T-helper 1 cell treated with Interleukin-12 subunit alpha and Interleukin-12 subunit beta and Interleukin-4 antibody, amounts not matched to agents 30 μg/mL and 1 μg/mL, for 36 hours (primary cell): ENCODE measurements at regions not wholly inside any gene's neighbourhood (a gene's known extent, or its start where the extent isn't known, plus 50 kb on each side); places are given as distances from the start of the nearest gene placed in this dataset.

Experiments
- H3K27ac Mint-ChIP-seq: one replicate; pipeline ENCODE4 v1.8.0; 2021; ENCODE audit warnings: mild to moderate bottlenecking, mixed read lengths
- H3K27me3 Mint-ChIP-seq: one replicate; pipeline ENCODE4 v1.8.0; 2021; ENCODE audit warnings: low read depth, mixed read lengths
- H3K36me3 Mint-ChIP-seq: one replicate; pipeline ENCODE4 v1.8.0; 2021; ENCODE audit warnings: low read depth, mixed read lengths
- H3K4me1 Mint-ChIP-seq: one replicate; pipeline ENCODE4 v1.8.0; 2021; ENCODE audit warnings: low read depth, mixed read lengths
- H3K4me3 Mint-ChIP-seq: one replicate; pipeline ENCODE4 v1.8.0; 2021; ENCODE audit warnings: mild to moderate bottlenecking, moderate library complexity, mixed read lengths
- H3K9me3 Mint-ChIP-seq: one replicate; pipeline ENCODE4 v1.8.0; 2021; ENCODE audit warnings: mixed read lengths

GRCh38 chr15:36210426-36210825 lies 369.0 kb upstream of the CDIN1 start:
- no peaks in the 10 kb centered on the region for H3K27me3 Mint-ChIP-seq
- H3K36me3 Mint-ChIP-seq, result no peaks in the 10 kb centered on the region
- H3K27ac Mint-ChIP-seq, result no peak overlapping the region
- no peaks in the 10 kb centered on the region for H3K9me3 Mint-ChIP-seq
- no peaks in the 10 kb centered on the region for H3K4me1 Mint-ChIP-seq
- no peak overlapping the region for H3K4me3 Mint-ChIP-seq

- Mint-ChIP-seq H3K36me3 (no peaks in the 10 kb centered on the region), H3K4me3 (no peak overlapping the region), H3K27me3 (no peaks in the 10 kb centered on the region), H3K27ac (no peak overlapping the region), H3K4me1 (no peaks in the 10 kb centered on the region), H3K9me3 (peaks cover 17% of the 10 kb centered on the region)
These were observed 361.1 kb upstream of the CDIN1 start for GRCh38 chr15:36218322-36218721.

- Mint-ChIP-seq H3K27ac (no peak overlapping the region), H3K4me3 (no peak overlapping the region), H3K36me3 (no peaks in the 10 kb centered on the region), H3K4me1 (no peaks in the 10 kb centered on the region), H3K27me3 (no peaks in the 10 kb centered on the region), H3K9me3 (peaks cover 21% of the 10 kb centered on the region)
These were observed 360.4 kb upstream of the CDIN1 start for GRCh38 chr15:36218991-36219390.

GRCh38 chr15:36221992-36222391 lies 357.4 kb upstream of the CDIN1 start:
- no peak overlapping the region for H3K27ac Mint-ChIP-seq
- no peaks in the 10 kb centered on the region for H3K4me1 Mint-ChIP-seq
- peaks cover 21% of the 10 kb centered on the region for H3K9me3 Mint-ChIP-seq
- H3K27me3 Mint-ChIP-seq, result no peaks in the 10 kb centered on the region
- no peak overlapping the region for H3K4me3 Mint-ChIP-seq
- no peaks in the 10 kb centered on the region for H3K36me3 Mint-ChIP-seq

- H3K9me3 Mint-ChIP-seq, result peaks cover 3% of the 10 kb centered on the region
- no peaks in the 10 kb centered on the region for H3K4me1 Mint-ChIP-seq
- no peak overlapping the region for H3K27ac Mint-ChIP-seq
These were observed 348.6 kb upstream of the CDIN1 start for GRCh38 chr15:36230776-36231175.

GRCh38 chr15:36232491-36232890 lies 346.9 kb upstream of the CDIN1 start:
- no peaks in the 10 kb centered on the region for H3K36me3 Mint-ChIP-seq
- no peak overlapping the region for H3K27ac Mint-ChIP-seq
- H3K27me3 Mint-ChIP-seq, result no peaks in the 10 kb centered on the region
- H3K9me3 Mint-ChIP-seq, result peaks cover 3% of the 10 kb centered on the region
- no peak overlapping the region for H3K4me3 Mint-ChIP-seq
- H3K4me1 Mint-ChIP-seq, result no peaks in the 10 kb centered on the region

More at GRCh38 chr15:36230776-36231175, 348.6 kb upstream of the CDIN1 start:
- Mint-ChIP-seq H3K4me3 (no peak overlapping the region), H3K36me3 (no peaks in the 10 kb centered on the region), H3K27me3 (no peaks in the 10 kb centered on the region)

- Mint-ChIP-seq H3K4me1 (no peaks in the 10 kb centered on the region), H3K27me3 (no peaks in the 10 kb centered on the region), H3K36me3 (no peaks in the 10 kb centered on the region), H3K27ac (no peak overlapping the region), H3K4me3 (no peak overlapping the region), H3K9me3 (peaks cover 7% of the 10 kb centered on the region)
These were observed 344.7 kb upstream of the CDIN1 start for GRCh38 chr15:36234743-36235142.

GRCh38 chr15:36235173-36235572 lies 344.3 kb upstream of the CDIN1 start:
- no peaks in the 10 kb centered on the region for H3K36me3 Mint-ChIP-seq
- H3K27me3 Mint-ChIP-seq, result no peaks in the 10 kb centered on the region
- H3K4me3 Mint-ChIP-seq, result no peak overlapping the region
- peaks cover 7% of the 10 kb centered on the region for H3K9me3 Mint-ChIP-seq
- no peaks in the 10 kb centered on the region for H3K4me1 Mint-ChIP-seq
- no peak overlapping the region for H3K27ac Mint-ChIP-seq

GRCh38 chr15:36239509-36239908 lies 339.9 kb upstream of the CDIN1 start:
- H3K27me3 Mint-ChIP-seq, result no peaks in the 10 kb centered on the region
- H3K9me3 Mint-ChIP-seq, result peaks cover 5% of the 10 kb centered on the region
- no peak overlapping the region for H3K27ac Mint-ChIP-seq
- no peaks in the 10 kb centered on the region for H3K4me1 Mint-ChIP-seq
- no peak overlapping the region for H3K4me3 Mint-ChIP-seq
- no peaks in the 10 kb centered on the region for H3K36me3 Mint-ChIP-seq

- Mint-ChIP-seq H3K36me3 (no peaks in the 10 kb centered on the region), H3K9me3 (peaks cover 5% of the 10 kb centered on the region), H3K27ac (no peak overlapping the region), H3K4me3 (no peak overlapping the region), H3K27me3 (no peaks in the 10 kb centered on the region), H3K4me1 (no peaks in the 10 kb centered on the region)
These were observed 328.0 kb upstream of the CDIN1 start for GRCh38 chr15:36251450-36251849.

GRCh38 chr15:36252146-36252711 lies 327.2 kb upstream of the CDIN1 start:
- no peaks in the 10 kb centered on the region for H3K36me3 Mint-ChIP-seq
- H3K4me3 Mint-ChIP-seq, result no peak overlapping the region
- no peak overlapping the region for H3K27ac Mint-ChIP-seq
- H3K9me3 Mint-ChIP-seq, result peaks cover 5% of the 10 kb centered on the region
- no peaks in the 10 kb centered on the region for H3K27me3 Mint-ChIP-seq
- no peaks in the 10 kb centered on the region for H3K4me1 Mint-ChIP-seq

- no peaks in the 10 kb centered on the region for H3K36me3 Mint-ChIP-seq
These were observed 325.0 kb upstream of the CDIN1 start for GRCh38 chr15:36254426-36254825.

GRCh38 chr15:36256404-36256807 lies 323.0 kb upstream of the CDIN1 start:
- no peak overlapping the region for H3K4me3 Mint-ChIP-seq
- H3K27me3 Mint-ChIP-seq, result no peaks in the 10 kb centered on the region
- no peak overlapping the region for H3K27ac Mint-ChIP-seq
- H3K36me3 Mint-ChIP-seq, result no peaks in the 10 kb centered on the region
- peaks cover 14% of the 10 kb centered on the region for H3K9me3 Mint-ChIP-seq
- no peaks in the 10 kb centered on the region for H3K4me1 Mint-ChIP-seq

More at GRCh38 chr15:36254426-36254825, 325.0 kb upstream of the CDIN1 start:
- H3K4me1 Mint-ChIP-seq, result no peaks in the 10 kb centered on the region
- H3K27me3 Mint-ChIP-seq, result no peaks in the 10 kb centered on the region
- peaks cover 10% of the 10 kb centered on the region for H3K9me3 Mint-ChIP-seq
- H3K4me3 Mint-ChIP-seq, result no peak overlapping the region
- H3K27ac Mint-ChIP-seq, result no peak overlapping the region

- no peaks in the 10 kb centered on the region for H3K4me1 Mint-ChIP-seq
- no peaks in the 10 kb centered on the region for H3K36me3 Mint-ChIP-seq
- H3K27me3 Mint-ChIP-seq, result no peaks in the 10 kb centered on the region
- peaks cover 9% of the 10 kb centered on the region for H3K9me3 Mint-ChIP-seq
- no peak overlapping the region for H3K27ac Mint-ChIP-seq
- H3K4me3 Mint-ChIP-seq, result no peak overlapping the region
These were observed 315.8 kb upstream of the CDIN1 start for GRCh38 chr15:36263666-36264065.

- Mint-ChIP-seq H3K4me3 (no peak overlapping the region), H3K4me1 (no peaks in the 10 kb centered on the region), H3K9me3 (peaks cover 9% of the 10 kb centered on the region), H3K27me3 (no peaks in the 10 kb centered on the region), H3K27ac (no peak overlapping the region), H3K36me3 (no peaks in the 10 kb centered on the region)
These were observed 314.0 kb upstream of the CDIN1 start for GRCh38 chr15:36265422-36265821.

GRCh38 chr15:36271048-36271447 lies 308.4 kb upstream of the CDIN1 start:
- no peaks in the 10 kb centered on the region for H3K36me3 Mint-ChIP-seq

More at GRCh38 chr15:36271048-36271447, 308.4 kb upstream of the CDIN1 start:
- Mint-ChIP-seq H3K27ac (no peak overlapping the region), H3K9me3 (peaks cover 2% of the 10 kb centered on the region), H3K27me3 (no peaks in the 10 kb centered on the region), H3K4me3 (no peak overlapping the region), H3K4me1 (no peaks in the 10 kb centered on the region)
